ENCODE measurements at regions not wholly inside any gene's neighbourhood (a gene's known extent, or its start where the extent isn't known, plus 50 kb on each side); places are given as distances from the start of the nearest gene placed in this dataset.
A peak's percentile ranks its signal among the peaks of the same experiment; 100 is the strongest.
"Not testable (repeated sequence)": the region's sequence is repeated elsewhere in the genome, so short reads cannot be mapped to it uniquely, and the experiment has no call there.

- DNase-seq, result no peak
Observed at GRCh38 chr2:36052819-36053218, 302.8 kb upstream of the CRIM1 start.

GRCh38 chr2:36044411-36044810 is 311.2 kb upstream of the CRIM1 start:
- DNase-seq, result no peak

DNA sequence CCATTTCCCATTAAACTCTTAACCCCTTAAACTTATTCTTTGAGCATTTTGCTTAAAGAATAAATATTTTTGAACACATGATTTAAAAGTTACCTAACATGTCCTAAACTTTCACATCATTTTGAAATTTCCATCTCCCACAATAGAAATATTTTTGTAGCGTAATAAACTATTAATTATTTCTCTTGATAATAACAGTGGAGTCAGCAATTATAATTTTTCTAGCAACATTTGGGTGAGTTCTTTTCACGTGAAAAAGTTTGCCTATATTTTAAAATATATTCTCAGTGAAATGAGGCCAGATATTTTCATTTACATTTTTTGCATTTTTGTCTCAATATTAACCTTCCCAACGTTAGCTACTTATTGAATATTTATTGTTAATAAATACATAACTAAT is 320.4 kb upstream of the CRIM1 start:
- no peak for DNase-seq

- DNase-seq, result no peak
Observed at GRCh38 chr2:36032046-36032445, 323.5 kb upstream of the CRIM1 start.

- no peak for DNase-seq
Observed at GRCh38 chr2:36031471-36031870, 324.1 kb upstream of the CRIM1 start.

- DNase-seq, result no peak
Observed at GRCh38 chr2:36027616-36028015, 328.0 kb upstream of the CRIM1 start.

GRCh38 chr2:36013064-36013463 is 342.5 kb upstream of the CRIM1 start:
- DNase-seq, result no peak

DNA sequence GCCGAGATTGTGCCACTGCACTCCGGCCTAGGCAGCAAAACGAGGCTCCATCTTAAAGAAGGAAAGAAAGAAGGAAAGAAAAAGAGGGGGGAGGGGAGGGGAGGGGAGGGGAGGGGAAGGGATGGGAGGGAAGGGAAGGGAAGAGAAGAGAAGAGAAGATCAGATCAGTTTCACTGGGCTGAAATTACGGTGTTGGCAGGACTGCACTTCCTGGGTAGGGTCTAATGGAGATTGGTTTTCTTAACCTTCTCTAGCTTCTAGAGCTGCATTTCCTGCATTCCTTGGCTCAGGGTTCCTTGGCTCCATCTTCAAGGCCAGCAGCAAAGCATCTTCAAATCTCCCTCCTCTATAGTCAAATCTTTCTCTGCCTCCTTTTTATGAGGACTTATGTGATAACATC is 349.1 kb upstream of the CRIM1 start:
- DNase-seq, result no peak

- DNase-seq, result no peak
Observed at GRCh38 chr2:36002941-36003340, 352.6 kb upstream of the CRIM1 start.

DNA sequence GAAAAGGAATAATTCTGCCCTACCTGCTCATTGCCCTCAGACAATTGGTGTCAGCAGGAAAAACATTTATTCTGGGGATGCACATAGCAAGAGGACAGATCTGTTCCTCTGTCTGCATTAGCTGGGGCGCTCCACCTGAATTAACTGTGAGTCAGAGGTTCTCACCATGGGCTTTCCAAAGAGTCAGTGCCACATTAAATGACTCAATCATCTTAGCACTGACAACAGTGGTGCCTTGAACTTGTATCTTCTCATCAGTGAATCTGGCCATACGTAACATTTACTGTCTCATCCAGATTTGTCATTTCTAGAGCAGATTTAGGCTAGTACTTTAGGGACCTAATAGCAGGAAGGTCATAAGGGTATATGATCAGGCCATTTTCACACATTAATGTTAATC is 358.1 kb upstream of the CRIM1 start:
- no peak for DNase-seq

DNA sequence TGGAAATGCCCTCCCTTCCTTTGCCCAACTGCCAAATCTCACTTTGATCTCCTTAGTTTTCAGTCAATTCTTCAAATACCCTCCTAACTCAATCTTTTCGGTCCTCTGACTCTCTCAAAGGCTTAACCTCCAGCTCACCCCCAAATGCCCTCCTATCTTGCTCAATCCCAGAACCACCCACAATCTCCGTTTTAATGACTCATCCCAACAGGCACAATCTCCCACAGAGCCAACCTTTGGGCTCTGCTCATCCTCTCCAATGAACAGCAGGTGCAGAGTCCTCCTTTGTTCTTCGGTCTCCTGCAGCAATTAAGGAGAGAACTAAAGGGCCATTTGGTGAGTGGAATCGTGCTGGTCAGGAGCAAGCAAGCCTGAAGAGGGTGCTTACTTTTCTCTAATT is 366.1 kb upstream of the CRIM1 start:
- no peak for DNase-seq

DNA sequence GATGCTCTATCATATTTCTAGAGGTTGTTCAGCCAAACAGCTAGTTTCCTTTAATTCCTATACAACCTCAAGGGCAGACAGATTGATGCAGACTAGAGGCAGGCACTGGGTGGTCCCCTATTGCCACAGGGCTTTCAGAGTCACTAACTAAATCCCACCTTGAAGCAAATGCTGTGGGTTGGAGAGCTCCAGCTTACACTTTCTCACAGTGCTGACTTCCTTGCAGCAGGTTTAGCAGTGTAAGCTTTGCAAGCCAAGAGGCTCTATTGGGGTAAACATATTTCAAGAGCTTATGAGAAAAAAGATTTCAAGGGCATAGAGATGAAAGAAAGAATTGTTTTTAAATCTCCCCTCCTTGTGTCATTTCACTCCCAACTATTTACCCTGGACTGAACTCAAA is 366.5 kb upstream of the CRIM1 start:
- DNase-seq, result no peak

DNA sequence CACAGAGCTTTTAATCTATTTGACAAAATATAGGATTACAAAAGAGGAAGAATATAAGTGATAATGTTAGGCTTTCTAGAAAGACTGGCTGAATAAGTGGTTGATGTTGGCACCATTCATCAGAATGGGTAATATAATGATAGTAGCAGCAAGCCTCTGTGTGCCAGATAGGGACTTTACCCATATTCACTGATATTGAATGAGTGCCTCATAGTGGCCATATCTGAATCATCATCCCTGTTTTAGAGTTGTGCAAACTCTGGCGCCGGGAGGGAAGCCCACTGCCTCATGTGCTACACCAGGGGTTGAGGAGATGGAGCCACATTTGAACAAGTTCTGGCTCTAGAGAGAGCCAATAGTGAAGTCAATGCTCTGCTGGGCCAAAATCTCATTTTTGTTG is 368.7 kb upstream of the CRIM1 start:
- no peak for DNase-seq

DNA sequence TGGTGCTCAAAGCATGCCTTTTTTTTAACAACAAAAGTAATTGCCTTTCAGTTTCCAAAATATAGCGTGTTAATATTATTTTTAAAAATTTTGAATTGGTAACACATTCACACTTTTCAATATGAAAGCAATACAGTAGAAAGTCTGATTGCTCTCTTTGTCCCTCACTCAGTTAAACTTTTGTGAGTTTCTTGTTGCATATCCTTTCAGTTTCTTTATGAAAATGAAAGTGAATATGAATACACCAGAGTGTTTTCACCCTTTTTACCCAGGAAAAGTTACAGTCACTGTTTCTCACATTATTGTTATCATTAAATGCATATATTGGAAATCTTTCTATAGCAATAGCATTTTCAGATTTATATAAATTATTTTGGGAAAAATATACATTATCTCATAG is 377.4 kb upstream of the CRIM1 start:
- DNase-seq, result no peak

GRCh38 chr2:35976611-35977010 is 379.0 kb upstream of the CRIM1 start:
- no peak for DNase-seq

- DNase-seq, result no peak
Observed at GRCh38 chr2:35973737-35974132, 381.8 kb upstream of the CRIM1 start.

DNA sequence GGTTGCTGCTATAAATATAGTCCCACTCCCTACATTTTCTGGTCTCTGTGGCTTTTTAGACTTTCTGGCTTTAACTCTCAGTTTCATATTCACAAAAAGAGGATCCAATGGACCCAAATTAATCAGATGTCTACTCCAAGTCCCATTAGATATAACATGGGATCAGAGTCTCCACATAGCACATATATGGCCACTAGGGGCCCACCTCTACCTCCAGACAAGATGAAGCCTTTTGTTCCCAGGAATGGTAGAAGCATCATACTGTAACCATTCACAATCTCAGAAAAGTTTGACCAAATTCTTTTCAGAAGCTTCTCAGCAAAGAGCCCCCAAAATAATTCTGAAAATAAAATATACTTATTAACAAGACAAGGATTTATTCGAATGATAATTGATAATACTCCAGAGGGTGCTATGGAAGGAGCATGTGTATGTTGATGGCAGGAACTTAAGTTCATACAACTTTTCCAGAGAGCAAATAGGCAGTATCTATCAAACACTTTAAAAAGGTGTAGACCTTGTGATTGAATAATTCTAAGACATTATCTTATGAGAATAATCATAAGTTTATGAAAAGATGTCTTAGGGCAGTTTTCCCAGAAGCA is 382.3 kb upstream of the CRIM1 start:
- peak; percentile 10 for DNase-seq

DNA sequence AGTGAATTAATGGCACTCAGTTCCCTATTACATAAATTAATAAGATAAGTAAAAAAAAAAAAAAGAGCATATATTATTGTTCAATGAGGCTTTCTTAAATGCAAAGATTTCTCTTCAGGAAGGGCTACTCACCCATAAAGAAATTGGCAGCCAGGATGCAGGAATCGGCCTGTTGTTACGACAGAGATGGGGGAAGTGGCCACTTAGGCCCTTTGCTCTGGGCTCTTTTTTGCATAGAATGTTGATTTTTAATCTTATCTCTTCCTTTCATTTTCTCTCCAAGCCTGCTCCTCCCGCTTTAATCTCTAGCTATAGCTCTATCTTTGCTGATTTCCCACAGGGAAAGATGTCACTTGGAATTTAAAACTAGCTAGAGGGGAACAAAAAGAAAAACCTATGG is 391.8 kb upstream of the CRIM1 start:
- no peak for DNase-seq

- DNase-seq, result no peak
Observed at GRCh38 chr2:35963357-35963756, 392.2 kb upstream of the CRIM1 start.

- DNase-seq, result no peak
Observed at GRCh38 chr2:35962585-35963146, 392.9 kb upstream of the CRIM1 start.

DNA sequence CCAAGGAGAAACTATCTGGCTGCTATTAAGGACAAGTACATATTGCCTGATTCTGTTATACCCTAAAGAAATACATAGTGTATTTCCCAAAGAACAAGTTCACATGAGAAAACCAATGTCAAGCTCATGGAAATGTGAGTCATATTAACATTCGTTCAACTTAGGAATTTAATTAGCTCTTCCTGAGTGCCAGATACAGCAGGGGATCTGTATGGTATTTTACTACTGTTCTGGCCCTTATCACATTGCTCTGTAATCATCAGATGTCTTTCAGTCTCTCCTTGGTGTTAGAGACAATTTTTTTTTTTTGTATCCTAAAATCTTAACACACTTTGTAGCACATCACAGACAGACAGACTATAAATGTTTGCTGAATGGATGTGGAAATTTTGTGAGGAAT is 395.0 kb upstream of the CRIM1 start:
- no peak for DNase-seq

DNA sequence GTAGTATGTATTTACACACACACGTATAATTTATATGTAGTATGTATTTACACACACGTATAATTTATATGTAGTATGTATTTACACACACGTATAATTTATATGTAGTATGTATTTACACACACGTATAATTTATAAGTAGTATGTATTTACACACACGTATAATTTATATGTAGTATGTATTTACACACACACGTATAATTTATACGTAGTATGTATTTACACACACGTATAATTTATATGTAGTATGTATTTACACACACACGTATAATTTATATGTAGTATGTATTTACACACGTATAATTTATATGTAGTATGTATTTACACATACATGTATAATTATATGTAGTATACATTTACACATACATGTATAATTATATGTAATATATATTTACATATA is 398.5 kb upstream of the CRIM1 start:
- not testable (repeated sequence) for DNase-seq

DNA sequence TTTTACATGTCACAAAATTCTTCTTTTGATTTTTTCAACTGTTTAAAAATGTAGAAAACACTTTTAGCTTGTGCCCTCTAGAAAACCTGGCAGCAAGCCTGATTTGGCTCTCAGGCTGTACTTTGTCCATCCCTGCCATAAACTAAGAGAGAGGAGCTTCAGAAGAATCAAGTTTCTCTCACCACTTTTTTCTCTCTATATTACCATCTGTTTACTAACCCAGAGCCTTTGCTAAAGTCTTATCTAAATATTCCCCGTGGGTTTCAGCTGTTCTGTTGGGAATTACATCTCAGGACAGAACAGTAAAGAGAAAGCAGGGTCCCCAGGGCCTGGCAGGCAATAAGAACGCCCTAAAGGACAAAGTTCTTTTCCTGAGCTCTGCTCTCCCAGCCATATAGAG is 409.1 kb upstream of the CRIM1 start:
- DNase-seq, result no peak

GRCh38 chr2:35938838-35939237 is 416.7 kb upstream of the CRIM1 start:
- no peak for DNase-seq

- DNase-seq, result no peak
Observed at GRCh38 chr2:35933031-35933430, 422.5 kb upstream of the CRIM1 start.
